IPS-NIHi7 (cell line): ENCODE measurements at regions not wholly inside any gene's neighbourhood (a gene's known extent, or its start where the extent isn't known, plus 50 kb on each side); places are given as distances from the start of the nearest gene placed in this dataset.
"Not testable (repeated sequence)": the region's sequence is repeated elsewhere in the genome, so short reads cannot be mapped to it uniquely, and the experiment has no call there.

Experiments used
- DNase-seq: peaks from one replicate; pipeline ENCODE4 v3.0.0; 2012; ENCODE audit warnings: mixed read lengths; ENCODE audit errors: extremely low spot score

- DNase-seq = not testable (repeated sequence)
These were observed 1401.9 kb upstream of the PCDH10 start for GRCh38 chr4:131747203-131747602.

- not testable (repeated sequence) for DNase-seq
These were observed 1399.9 kb upstream of the PCDH10 start for GRCh38 chr4:131749224-131749623.

GRCh38 chr4:131750006-131750405 is 1399.1 kb upstream of the PCDH10 start:
- DNase-seq = not testable (repeated sequence)

GRCh38 chr4:131750469-131750868 is 1398.6 kb upstream of the PCDH10 start:
- not testable (repeated sequence) for DNase-seq

- not testable (repeated sequence) for DNase-seq
These were observed 1386.9 kb upstream of the PCDH10 start for GRCh38 chr4:131762234-131762633.

GRCh38 chr4:131764730-131765129 is 1384.4 kb upstream of the PCDH10 start:
- no peak for DNase-seq

GRCh38 chr4:131774382-131774781 is 1374.7 kb upstream of the PCDH10 start:
- not testable (repeated sequence) for DNase-seq

GRCh38 chr4:131810565-131810964 is 1338.5 kb upstream of the PCDH10 start:
- DNase-seq = not testable (repeated sequence)
